Stomach (tissue), 8 donors: ENCODE measurements at regions not wholly inside any gene's neighbourhood (a gene's known extent, or its start where the extent isn't known, plus 50 kb on each side); places are given as distances from the start of the nearest gene placed in this dataset.

ENCODE experiments used
- DNase-seq, 2 donors: peaks; one replicate each; pipeline versions ENCODE4 v3.0.0 to v3.0.0-alpha.2; 2013 to 2019
- H3K27ac ChIP-seq, 5 donors: fragments of 200-600 bp in 4 of 5; sonication (generic) in 4 of 5; one replicate each; pipeline ENCODE4 v1.5.1; 2013 to 2019; ENCODE audit warnings: mild to moderate bottlenecking in 1 of 5, moderate library complexity in 1 of 5
- H3K27me3 ChIP-seq, 3 donors: fragments of 200-600 bp; sonication (generic); one replicate each; pipeline ENCODE4 v1.5.1; 2017 to 2019; ENCODE audit warnings: mixed run types in 1 of 3
- H3K36me3 ChIP-seq, 4 donors: fragments of 200-600 bp; sonication (generic); 1 replicate in 3 of 4; 2 replicates in 1 of 4; pipeline ENCODE4 v1.5.1; 2016 to 2019
- H3K4me1 ChIP-seq, 4 donors: fragments of 200-600 bp; sonication (generic); one replicate each; pipeline ENCODE4 v1.5.1; 2016 to 2019
- H3K4me3 ChIP-seq, 4 donors: fragments of 200-600 bp; sonication (generic) in 3 of 4; one replicate each; pipeline ENCODE4 v1.5.1; 2016 to 2019; ENCODE audit warnings: mild to moderate bottlenecking in 1 of 4
- H3K9me3 ChIP-seq, 4 donors: fragments of 200-600 bp; sonication (generic); one replicate each; pipeline ENCODE4 v1.5.1; 2016 to 2019
- EP300 ChIP-seq: sonication (generic); formaldehyde crosslinking; IDR thresholded peaks from one replicate; pipeline ENCODE4 v1.6.1; 2017; ENCODE audit warnings: antibody characterized with exemption
- POLR2A ChIP-seq, 4 donors: fragments of 450-650 bp; IDR thresholded peaks; one replicate each; pipeline ENCODE4 v1.6.1; 2016; ENCODE audit warnings: antibody characterized with exemption in 4 of 4, control low read depth in 2 of 4, mild to moderate bottlenecking in 1 of 4, moderate library complexity in 1 of 4
- POLR2AphosphoS5 ChIP-seq, 3 donors: sonication (generic); formaldehyde crosslinking; IDR thresholded peaks; one replicate each; pipeline ENCODE4 v1.6.1; 2016; ENCODE audit warnings: antibody characterized with exemption in 3 of 3
- WGBS, 5 donors: extraction: QIAGEN DNeasy Blood & Tissue Kit in 3 of 5; methylation state at CpG; one replicate each; pipeline versions ENCODE4 v1.1.5 to v1.1.7; 2013 to 2018; 5-methylcytosine and 5-hydroxymethylcytosine counted together
- intact Hi-C: fragments of 100-400 bp; cut with DNase I; formaldehyde crosslinking; loops from one replicate; pipeline ENCODE4 v1.15.1; 2023; ENCODE audit warnings: low total_unique reads
- TF ChIP-seq, protein P1 (sequence below), 7 experiments: fragments of 450-650 bp in 4 of 7; fragments of 200-600 bp in 3 of 7; sonication (generic) in 3 of 7; IDR thresholded peaks; one replicate each; pipeline ENCODE4 v1.5.1; 2016 to 2019; ENCODE audit warnings: antibody characterized with exemption in 7 of 7, control low read depth in 2 of 7, mild to moderate bottlenecking in 1 of 7
- donor health status: healthy with polysubstance abuse.
- donor health status: Bipolar disorder and iron deficiency.
- donor health status: healthy.

DNA sequence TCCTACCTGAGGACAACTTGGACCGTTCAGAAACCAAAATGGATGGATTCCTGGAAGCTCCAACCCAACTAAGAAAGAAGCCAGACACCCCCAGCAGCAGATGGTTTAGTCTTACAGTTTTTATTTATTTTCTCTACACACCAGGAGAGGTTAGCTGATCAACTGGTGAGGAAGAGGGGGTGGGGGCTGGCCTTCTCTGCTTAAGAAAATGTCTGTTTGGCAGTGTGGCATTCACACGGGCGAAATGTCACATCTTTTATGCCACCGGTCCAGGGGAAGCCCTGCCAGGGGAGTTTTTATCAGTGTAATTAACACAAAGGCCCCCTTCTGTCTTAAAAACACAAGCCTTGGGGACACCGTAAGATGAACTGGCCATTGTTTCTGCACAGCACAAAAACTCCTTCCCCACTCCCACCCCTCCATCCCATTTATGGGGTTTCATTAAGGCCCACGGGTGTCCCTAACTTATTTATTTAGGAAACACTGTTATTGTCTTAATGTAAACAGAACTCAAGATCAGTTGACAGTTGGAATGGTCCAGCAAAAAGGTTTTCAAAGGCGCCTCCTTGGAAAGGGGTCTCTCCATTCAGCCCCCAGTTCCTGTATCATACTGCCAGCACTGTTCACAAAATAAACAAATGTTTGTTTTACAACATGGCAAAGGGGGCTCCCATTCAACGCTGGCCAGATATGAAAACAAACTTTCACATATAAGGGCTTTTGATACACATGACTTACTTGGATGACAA lies 217.0 kb downstream of the C1D start:
- TF ChIP-seq EP300 = no peak
- TF ChIP-seq POLR2A (IDR thresholded peaks at IDR 0.05) = no peak
- TF ChIP-seq, protein P1, sequence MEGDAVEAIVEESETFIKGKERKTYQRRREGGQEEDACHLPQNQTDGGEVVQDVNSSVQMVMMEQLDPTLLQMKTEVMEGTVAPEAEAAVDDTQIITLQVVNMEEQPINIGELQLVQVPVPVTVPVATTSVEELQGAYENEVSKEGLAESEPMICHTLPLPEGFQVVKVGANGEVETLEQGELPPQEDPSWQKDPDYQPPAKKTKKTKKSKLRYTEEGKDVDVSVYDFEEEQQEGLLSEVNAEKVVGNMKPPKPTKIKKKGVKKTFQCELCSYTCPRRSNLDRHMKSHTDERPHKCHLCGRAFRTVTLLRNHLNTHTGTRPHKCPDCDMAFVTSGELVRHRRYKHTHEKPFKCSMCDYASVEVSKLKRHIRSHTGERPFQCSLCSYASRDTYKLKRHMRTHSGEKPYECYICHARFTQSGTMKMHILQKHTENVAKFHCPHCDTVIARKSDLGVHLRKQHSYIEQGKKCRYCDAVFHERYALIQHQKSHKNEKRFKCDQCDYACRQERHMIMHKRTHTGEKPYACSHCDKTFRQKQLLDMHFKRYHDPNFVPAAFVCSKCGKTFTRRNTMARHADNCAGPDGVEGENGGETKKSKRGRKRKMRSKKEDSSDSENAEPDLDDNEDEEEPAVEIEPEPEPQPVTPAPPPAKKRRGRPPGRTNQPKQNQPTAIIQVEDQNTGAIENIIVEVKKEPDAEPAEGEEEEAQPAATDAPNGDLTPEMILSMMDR (IDR thresholded peaks at IDR 0.05) = no peak
- TF ChIP-seq POLR2AphosphoS5 (IDR thresholded peaks at IDR 0.05) = no peak
- no peak overlapping the region for H3K4me3 ChIP-seq
- intact Hi-C loops = no loop called here
- H3K27ac ChIP-seq = peak overlapping the region in 3 of 5 donors; percentile 24 to 81 (median 50)
- no peaks in the 10 kb centered on the region for H3K9me3 ChIP-seq
- peaks cover 5 to 14% (median 12%) of the 10 kb centered on the region in 4 donors for H3K4me1 ChIP-seq
- H3K27me3 ChIP-seq = peaks cover 0 to 5% (median 0%) of the 10 kb centered on the region in 3 donors
- 45 to 51% (median 48%) methylated on average over 8 of the region's 8 CpGs for WGBS, 5 donors
- peak in 1 of 2 donors; percentile 28 for DNase-seq
- H3K36me3 ChIP-seq = no peaks in the 10 kb centered on the region

- TF ChIP-seq POLR2AphosphoS5 (IDR thresholded peaks at IDR 0.05) (peak; percentile 69 to 91 (median 87)), POLR2A (IDR thresholded peaks at IDR 0.05) (no peak), EP300 (peak; percentile 58)
- TF ChIP-seq, protein P1 (IDR thresholded peaks at IDR 0.05) = peak in 5 of 7 experiments; percentile 50 to 77 (median 64)
- 5 to 8% (median 8%) methylated on average over 16 of the region's 16 CpGs for WGBS, 5 donors
- intact Hi-C loops = no loop called here
- Histone ChIP-seq H3K4me3 (no peak overlapping the region), H3K27ac (peak overlapping the region in 3 of 5 donors; percentile 24 to 81 (median 50)), H3K36me3 (no peaks in the 10 kb centered on the region), H3K4me1 (peaks cover 5 to 14% (median 12%) of the 10 kb centered on the region in 4 donors), H3K9me3 (no peaks in the 10 kb centered on the region), H3K27me3 (peaks cover 0 to 5% (median 0%) of the 10 kb centered on the region in 3 donors)
- DNase-seq = peak; percentile 90 to 96
Measured at GRCh38 chr2:67846370-67847070, 216.3 kb downstream of the C1D start.

DNA sequence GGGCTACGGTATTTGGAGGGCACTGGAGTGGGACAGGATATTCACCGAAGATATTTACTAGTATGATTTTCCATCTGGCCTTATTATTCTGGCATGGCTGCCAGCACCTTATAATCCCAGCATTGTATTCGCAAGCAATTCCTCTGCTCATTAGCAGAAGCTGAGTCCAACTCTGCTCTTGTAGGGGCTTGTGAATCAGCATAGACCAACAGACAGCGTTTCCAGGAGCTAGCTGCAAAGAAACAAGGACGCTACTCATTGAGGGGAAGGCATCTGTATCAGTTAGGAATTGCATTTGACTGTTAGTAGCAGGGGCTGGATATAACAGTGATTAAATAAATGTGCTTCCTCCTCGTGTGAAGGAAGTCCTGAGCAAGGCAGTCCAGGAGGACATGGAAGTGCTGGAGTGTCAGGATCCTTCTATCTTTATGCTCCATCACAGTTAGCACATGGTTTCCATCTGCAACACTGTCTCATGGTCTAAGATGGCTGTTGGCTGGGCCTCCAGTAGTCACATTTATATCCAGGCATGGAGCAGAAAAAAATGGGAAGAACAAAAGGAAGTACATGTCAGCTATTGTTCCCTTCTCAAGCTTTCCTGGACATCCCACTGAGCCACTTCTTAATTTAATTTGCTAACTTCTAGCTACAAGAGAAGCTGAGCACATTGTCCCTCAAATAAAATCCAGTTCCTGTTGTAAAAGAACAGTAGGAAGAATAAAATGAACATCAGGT lies 214.1 kb downstream of the C1D start:
- Histone ChIP-seq H3K27ac (no peak overlapping the region), H3K4me1 (peaks cover 5 to 14% (median 12%) of the 10 kb centered on the region in 4 donors), H3K36me3 (no peaks in the 10 kb centered on the region), H3K4me3 (no peak overlapping the region), H3K9me3 (no peaks in the 10 kb centered on the region), H3K27me3 (no peaks in the 10 kb centered on the region)
- TF ChIP-seq POLR2A (IDR thresholded peaks at IDR 0.05) = no peak
- TF ChIP-seq EP300 = no peak
- TF ChIP-seq, protein P1 (IDR thresholded peaks at IDR 0.05) = no peak
- TF ChIP-seq POLR2AphosphoS5 (IDR thresholded peaks at IDR 0.05) = no peak
- no peak for DNase-seq
- WGBS, 5 donors = 79 to 88% (median 83%) methylated on average over 6 of the region's 6 CpGs
- intact Hi-C loops = no loop called here

DNA sequence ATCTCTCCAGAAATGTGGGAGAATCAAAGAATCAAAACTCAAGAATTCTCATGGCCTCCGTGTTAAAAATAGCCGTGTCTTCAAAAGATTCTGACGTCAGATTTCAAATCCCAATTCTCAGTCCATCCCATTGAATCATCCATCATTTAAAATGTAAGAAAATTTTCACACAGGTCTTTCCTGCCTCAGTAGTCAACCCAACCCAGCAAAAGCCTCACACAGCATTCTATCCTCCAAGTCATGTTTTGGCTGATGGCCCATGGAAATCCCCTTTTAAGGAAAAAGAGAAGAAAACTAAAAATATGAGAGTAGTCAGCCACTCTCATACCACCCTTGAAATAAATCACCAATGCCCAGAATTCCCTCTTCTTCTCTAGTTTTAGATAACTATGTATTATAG lies 211.8 kb downstream of the C1D start:
- intact Hi-C loops = no loop called here

More for the DNA sequence above, 211.8 kb downstream of the C1D start:
- TF ChIP-seq, protein P1 (IDR thresholded peaks at IDR 0.05) = no peak
- TF ChIP-seq POLR2A (IDR thresholded peaks at IDR 0.05) (no peak), POLR2AphosphoS5 (IDR thresholded peaks at IDR 0.05) (no peak), EP300 (no peak)
- no peak for DNase-seq
- no peaks in the 10 kb centered on the region for H3K27me3 ChIP-seq
- no peaks in the 10 kb centered on the region for H3K9me3 ChIP-seq
- H3K36me3 ChIP-seq = no peaks in the 10 kb centered on the region
- no peak overlapping the region for H3K27ac ChIP-seq
- H3K4me1 ChIP-seq = peaks cover 2 to 9% (median 7%) of the 10 kb centered on the region in 4 donors
- 75 to 94% (median 86%) methylated on average over 3 of the region's 3 CpGs for WGBS, 5 donors
- H3K4me3 ChIP-seq = no peak overlapping the region
